GM19463 (cell line): ENCODE measurements at regions not wholly inside any gene's neighbourhood (a gene's known extent, or its start where the extent isn't known, plus 50 kb on each side); places are given as distances from the start of the nearest gene placed in this dataset.

Source experiments
- ATAC-seq: cut with Tn5 transposase; IDR thresholded peaks from one replicate; pipeline ENCODE4 v1.9.1; 2021; ENCODE audit warnings: mild to moderate bottlenecking, moderate library complexity; ENCODE audit not compliant: unreplicated experiment

DNA sequence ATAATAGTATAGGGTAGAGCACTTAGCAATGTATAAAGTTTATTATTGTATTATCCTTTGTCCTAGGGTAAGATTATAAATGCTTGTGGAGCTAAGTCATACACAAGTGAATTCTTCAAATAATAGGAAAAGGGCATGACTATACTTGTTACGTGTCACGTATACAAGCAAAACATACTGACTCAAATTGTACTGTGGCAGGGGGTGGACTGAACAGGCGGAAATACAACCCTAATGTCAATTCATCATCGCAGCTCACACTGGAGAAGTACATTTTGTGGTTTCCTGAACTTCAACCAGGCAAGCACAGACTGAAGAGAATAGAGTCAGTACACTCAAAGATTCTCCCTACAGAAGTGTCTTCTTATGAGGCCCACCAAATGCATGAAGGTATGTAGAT lies 201.0 kb downstream of the MBD2 start:
- no peak for ATAC-seq

DNA sequence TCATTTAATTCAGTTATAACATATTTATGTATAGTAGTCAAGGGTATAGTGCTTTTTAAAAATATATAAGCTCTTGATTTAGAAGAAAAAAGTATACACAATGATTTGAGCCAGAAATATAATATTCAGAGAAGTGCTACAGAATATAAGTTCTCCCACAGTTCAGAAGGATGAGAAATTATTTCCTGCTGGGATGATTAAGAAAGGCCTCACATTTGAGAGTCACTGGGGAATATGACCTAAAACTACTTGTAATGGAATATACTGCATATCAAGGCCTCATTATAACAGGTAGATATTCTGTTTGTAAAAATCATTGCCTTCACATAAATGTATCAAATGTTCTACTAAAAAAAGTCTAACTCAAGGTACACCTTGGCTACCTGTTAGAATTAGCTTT lies 203.5 kb downstream of the MBD2 start:
- no peak for ATAC-seq

DNA sequence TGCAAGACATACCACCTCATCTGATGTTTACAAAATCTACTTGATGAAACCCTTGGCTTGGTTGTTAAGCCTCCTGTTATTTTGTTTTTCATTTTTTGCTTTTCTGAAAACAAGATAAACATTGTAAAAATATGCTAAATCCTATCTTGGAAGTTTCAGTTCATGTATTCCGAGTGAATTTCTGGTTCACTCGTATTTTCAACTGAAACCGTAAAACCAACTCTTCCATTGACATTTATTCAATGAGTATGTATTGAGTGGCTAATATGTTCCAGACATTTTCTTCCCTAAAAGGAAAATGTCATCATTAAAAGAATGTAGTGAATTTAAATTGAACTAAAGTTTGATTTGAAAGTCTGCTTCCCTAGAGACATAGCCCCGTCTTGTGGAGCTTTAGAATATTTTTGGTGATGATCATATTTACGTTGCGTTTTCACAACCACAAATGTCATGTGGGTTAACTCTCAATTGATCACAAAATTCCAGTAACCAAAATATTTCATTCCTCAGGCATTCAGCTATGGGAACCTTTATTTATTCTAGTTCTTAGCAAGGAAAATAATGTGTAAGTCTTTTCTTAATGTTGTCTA lies 204.2 kb downstream of the MBD2 start:
- no peak for ATAC-seq

DNA sequence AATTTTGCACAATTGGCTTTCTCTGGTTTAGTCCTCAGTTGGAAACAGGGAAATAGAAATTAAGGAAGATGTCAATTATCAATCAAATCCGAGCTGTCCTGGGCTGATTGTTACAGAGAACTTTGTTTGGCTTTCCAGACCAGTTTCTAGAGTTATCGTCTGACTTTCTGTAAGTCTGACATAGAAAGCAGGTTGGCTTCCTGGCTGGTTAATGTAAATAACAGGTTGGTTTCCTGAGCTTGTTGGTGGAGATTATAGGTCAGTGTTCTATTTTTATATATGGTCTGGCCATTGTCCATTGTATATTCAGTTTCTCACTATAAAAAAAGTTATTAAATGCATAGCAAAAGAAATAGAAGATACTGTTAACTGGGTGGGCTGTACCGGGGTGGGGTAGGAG lies 204.8 kb downstream of the MBD2 start:
- ATAC-seq = no peak

DNA sequence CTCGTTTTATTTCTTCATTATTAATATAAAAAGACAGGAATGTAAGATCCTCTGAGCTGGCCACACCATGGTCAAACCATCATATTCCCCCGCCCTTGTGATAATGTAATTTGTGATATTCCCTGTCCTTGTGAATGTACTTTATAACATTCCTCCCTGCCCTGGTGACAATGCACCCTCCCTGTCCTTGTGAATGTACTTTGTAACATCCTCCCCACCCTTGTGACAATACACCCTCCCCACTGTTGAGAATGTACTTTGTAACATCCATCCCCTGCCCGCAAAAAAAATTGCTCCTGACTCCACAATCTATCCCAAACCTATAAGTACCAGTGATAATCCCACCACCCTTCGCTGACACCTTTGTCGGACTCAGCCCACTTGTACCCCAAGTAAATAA lies 211.0 kb downstream of the MBD2 start:
- ATAC-seq = no peak

DNA sequence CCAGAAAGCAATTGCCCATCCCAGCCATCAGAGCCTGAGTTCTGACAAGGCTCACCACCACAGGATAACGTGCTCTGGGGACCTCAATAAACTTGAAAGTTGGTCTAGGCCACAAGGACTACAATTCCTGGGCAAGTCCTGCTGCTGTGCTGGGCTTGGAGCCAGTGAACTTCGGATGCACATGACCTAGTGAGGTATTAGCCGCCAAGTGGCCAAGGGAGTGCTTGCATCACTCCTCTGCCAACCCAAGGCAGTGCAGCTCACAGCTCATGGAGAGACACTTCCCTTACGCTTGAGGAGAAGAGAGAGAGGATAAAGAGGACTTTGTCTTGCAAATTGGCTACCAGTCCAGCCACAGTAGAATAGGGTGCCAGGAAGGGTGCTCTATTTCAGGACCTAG lies 219.6 kb downstream of the MBD2 start:
- no peak for ATAC-seq

GRCh38 chr18:54003195-54003594 lies 221.3 kb downstream of the MBD2 start:
- ATAC-seq = no peak

GRCh38 chr18:53997064-53997463 lies 227.4 kb downstream of the MBD2 start:
- ATAC-seq = no peak

- ATAC-seq = no peak
Observed at GRCh38 chr18:53994016-53994415, 230.5 kb downstream of the MBD2 start.

DNA sequence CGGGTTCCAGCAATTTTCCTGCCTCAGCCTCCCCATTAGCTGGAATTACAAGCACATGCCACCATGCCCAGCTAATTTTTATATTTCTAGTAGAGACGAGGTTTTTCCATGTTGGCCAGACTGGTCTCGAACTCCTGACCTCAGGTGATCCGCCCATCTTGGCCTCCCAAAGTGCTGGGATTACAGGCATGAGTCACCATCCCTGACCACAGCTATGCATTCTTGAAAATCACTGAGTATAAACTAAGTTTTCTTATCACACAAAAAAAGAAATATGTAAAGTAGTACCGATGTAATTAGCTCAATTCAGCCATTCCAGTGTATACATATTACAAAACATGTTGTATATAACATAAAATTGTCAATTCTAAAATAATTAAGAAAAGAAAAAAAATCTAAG lies 232.7 kb downstream of the MBD2 start:
- no peak for ATAC-seq

DNA sequence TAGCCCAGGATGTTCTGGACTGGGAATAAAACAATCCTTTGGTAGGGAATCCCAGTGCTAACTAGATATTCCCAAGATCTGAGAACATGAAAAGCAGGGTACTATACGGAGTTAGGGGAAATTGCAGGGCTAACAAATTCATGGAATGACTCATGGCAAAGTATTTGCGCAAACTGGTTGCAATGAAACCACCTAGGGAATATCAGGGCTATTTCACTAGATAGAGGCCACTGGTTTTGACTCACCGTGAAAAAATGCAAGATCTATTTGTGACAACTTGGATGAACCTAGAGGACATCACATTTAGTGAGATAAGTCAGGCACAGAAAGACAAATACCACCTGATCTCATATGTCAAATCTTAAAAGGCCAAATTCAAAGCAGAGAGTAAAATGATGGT lies 233.3 kb downstream of the MBD2 start:
- no peak for ATAC-seq

GRCh38 chr18:53990485-53990884 lies 234.0 kb downstream of the MBD2 start:
- ATAC-seq = no peak

GRCh38 chr18:53984021-53984420 lies 240.4 kb downstream of the MBD2 start:
- no peak for ATAC-seq

GRCh38 chr18:53971331-53971730 lies 253.1 kb downstream of the MBD2 start:
- ATAC-seq = no peak

DNA sequence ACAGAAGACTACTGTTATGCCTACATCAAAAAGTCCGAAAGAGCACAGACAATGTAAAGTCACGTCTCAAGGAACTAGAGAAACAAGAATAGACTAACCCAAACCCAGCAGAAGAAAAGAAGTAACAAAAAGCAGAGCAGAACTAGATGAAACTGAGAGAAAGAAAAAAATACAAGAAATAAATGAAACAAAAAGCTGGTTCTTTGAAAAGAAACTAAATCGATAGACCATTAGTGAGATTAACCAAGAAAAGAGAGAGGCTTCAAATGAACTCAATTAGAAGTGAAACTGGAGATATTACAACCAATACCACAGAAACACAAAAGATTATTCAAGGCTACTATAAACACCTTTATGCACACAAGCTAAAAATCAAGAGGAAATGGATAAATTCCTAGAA lies 271.8 kb downstream of the MBD2 start:
- no peak for ATAC-seq

- ATAC-seq = no peak
Observed at GRCh38 chr18:53950545-53950944, 273.9 kb downstream of the MBD2 start.

DNA sequence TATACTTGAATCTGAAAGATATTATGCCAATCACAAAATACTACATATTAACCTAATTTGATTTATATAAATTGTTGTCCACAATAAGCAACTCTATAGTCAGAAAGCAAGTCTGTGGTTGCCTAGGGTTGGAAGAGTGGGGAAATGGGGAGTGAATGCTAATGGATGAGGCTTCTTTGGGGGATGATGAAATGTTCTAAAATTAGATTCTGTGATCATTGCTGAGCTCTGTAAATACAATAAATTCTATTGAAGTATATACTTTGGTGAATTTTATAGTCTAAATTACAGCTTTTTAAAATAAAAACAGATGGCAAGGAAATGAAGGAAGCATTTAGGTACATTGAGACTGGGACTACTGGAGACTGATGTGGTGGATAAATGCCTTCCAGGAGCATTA lies 275.5 kb downstream of the MBD2 start:
- ATAC-seq = no peak

- no peak for ATAC-seq
Observed at GRCh38 chr18:53947092-53947640, 277.3 kb downstream of the MBD2 start.

DNA sequence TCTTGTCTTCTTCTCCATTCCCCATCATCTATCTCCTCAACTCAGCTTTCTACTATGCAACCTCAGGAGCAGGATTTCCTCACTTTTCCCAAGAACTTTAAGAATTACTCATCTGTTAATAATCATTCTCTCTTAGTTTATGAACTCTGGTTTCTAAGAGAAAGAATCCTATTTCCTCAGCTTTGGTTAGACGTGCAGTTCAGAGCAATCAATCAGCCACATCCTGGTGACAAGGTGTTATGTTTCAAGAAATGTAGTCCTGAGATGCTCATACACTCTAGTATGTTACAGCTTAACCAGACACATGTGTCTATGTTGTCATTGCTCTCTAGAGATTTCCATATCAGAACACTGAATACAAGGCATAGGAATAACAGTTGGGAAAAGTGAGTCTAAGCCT lies 277.9 kb downstream of the MBD2 start:
- no peak for ATAC-seq

DNA sequence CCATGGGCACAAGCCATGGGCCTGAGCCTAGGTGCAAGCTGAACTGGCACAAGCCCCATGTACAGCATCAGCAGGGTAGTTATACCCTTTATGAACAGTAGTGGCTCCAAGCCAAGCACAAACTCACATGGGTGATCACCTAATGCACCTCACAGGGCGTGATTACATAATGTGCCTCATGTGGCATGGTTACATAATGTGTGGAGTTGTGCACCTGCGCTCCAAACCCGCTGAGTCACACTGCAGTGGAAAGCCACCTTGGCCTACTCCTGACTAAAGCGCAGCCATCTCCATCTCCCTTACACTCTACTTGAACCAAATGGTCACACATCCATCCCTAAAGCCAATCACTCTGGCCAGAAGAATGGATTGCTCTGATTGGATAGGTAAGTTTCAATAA lies 279.7 kb downstream of the MBD2 start:
- ATAC-seq = no peak

DNA sequence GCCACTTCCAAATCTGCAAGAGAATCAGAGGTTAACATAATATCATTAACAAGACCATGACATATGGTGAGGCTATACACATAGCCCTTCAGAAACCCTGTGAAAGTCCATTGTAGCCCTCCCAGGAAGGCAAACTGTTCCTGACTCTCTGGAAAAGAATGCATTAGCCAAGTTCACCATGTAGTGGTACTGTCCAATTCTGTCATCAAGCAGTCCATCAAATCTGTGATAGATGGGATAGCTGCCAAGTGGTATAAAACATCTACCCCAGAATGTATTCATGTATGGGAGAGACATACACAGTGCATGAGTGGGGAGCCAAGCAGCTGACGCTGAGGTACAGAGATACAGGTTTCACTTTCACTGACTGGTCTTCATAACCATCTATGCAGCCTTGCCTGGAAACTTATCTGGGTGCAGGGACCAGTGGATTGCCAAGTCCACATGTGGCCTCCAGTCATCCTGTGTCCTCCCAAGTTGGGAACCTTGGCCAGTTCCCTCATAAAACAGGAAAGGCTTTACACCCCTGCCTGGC lies 281.1 kb downstream of the MBD2 start:
- ATAC-seq = no peak

DNA sequence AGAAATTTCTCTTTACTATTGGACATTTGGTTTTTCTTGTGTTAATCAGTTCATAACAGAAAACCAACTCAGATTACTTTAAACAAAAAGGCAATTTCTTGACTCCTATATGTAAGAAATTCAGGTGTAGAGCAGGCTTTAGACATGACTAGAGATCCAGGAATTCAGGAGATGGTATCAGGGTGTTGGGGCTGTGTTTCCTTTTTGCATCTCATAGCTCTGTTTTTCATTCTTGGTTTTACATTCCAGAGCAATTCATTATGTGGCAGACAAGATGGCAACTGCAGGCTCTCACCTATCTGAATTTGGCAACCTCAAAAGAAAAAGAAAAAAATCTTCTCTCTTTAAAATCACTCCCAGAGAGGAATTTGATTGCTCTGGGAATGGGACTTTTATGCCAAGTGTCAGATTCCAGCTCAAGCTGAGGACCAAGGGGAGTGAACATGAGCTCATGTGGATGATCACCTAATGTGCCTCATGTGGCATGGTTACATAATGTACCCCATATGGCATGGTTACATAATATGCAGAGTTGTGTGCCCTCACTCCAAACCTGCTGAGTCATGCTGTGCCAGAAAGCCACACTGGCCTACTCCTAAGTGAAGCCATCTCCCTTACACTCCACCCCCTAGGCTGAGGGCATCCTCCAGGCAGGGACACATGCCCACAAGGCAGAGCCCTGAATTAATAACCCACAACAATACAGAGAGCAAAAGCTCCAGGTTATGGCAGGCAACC lies 282.7 kb downstream of the MBD2 start:
- no peak for ATAC-seq
